GM19463 (cell line): ENCODE measurements at regions not wholly inside any gene's neighbourhood (a gene's known extent, or its start where the extent isn't known, plus 50 kb on each side); places are given as distances from the start of the nearest gene placed in this dataset.

Source experiments
- ATAC-seq: cut with Tn5 transposase; IDR thresholded peaks from one replicate; pipeline ENCODE4 v1.9.1; 2021; ENCODE audit warnings: mild to moderate bottlenecking, moderate library complexity; ENCODE audit not compliant: unreplicated experiment

DNA sequence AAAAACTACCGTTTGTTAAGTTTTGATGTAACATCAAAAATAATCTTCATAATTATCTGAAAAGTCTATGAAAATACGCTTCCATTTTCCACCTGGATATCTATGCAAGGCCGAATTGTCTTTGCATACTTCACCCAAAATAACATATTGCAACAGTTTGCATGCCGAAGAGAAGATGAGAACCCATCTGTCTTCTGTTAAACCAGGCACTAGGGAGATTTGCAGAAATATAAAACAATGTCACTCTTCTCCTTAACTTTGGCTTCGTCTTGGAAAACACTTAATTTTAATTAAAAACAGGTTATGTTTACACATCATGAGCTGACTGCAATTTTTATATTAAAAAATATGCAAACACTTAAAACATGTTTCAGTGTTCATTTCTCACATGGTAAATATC is 1325.8 kb downstream of the TBC1D22A start:
- ATAC-seq: no peak

DNA sequence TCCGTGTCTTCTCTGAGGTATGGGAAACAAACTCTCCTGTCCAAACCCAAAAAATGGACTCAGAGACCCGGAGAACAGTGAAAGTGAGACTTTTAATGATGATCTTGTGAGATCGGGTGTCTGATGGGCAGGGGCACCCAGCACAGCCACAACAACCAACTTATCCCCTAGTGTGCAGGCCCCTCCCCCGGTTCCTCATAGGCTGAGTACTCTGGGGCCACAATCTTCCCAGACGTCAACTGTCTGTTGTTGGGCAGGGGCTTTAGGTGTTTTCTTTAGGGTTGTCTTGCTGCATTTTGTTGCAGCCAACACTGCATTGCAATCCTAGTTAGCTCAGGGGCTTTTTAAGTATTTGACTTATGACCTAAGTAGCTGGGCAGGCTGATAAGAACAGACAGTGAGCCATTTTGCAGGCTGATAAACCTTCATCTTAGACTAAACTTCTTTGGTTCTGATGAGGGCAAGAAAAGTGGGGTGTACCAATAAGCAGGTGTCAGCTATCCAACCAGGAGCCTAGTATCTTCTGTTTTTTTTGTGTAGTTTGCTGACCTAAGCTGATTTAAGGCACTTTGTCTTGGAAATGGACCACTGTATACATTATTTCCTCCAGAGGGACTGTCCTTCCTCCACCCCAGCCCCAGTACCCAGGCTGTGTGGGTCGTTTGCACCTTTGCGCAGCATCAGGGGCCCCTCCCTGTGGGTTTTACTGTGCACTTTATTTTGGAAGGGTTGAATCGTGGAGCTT is 1323.6 kb downstream of the TBC1D22A start:
- no peak for ATAC-seq

DNA sequence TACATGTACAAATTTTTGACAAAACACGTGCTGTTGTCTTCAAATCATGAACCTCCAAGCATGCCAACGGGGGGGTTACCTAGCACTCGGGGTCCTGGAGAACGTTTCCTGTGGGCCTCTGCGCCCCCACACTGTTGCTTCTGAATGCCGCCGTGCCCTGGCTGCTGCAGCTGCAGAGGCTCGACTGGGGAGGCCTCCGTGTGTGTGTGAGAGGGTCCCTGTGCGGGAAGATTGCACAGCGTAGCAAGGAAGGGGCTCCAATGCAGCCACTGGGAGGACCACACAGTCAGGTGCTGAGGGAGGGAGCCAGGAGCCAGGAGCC is 1322.2 kb downstream of the TBC1D22A start:
- no peak for ATAC-seq

- ATAC-seq: peak; percentile 38
These were observed 1321.7 kb downstream of the TBC1D22A start for GRCh38 chr22:48084041-48084728.

DNA sequence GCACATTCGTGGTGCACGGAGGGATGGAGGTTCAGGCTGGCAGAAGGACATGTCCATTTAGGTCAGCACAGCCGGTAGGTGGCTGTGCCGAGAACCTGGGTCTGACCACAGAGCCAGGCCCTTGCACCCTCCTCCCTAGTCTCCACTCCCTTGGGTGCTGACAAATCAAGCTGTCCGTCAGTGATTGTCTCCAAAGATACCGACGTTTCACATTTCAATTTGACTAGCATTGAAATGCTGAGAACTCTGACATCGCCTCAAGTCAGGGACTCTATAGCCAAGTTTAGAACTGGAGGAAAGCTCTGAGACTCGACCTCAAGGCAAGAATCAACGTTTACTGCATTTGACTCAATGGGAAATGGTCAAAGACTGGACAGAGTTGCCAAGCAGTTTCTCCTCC is 1321.1 kb downstream of the TBC1D22A start:
- peak; percentile 54 for ATAC-seq

DNA sequence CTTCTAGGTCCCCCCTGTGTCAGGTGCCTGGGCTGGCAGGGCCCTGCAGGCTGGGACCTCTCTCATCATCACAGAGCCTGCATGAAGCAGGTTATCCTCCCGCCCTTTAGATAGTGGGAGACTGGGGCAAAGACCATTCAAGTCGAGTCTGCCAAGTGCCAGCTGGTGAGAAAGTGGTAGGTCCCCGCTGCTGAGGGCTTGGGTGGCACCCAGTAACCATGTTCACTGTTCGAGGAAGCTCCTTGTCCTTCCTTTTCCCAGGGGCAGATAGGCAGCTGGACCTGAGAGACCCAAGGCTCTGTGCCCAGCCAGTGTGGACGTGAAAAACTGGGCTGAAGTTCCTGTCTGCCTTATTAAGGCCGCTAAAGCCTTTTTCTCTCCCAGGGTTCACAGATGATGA is 1319.8 kb downstream of the TBC1D22A start:
- ATAC-seq: no peak

DNA sequence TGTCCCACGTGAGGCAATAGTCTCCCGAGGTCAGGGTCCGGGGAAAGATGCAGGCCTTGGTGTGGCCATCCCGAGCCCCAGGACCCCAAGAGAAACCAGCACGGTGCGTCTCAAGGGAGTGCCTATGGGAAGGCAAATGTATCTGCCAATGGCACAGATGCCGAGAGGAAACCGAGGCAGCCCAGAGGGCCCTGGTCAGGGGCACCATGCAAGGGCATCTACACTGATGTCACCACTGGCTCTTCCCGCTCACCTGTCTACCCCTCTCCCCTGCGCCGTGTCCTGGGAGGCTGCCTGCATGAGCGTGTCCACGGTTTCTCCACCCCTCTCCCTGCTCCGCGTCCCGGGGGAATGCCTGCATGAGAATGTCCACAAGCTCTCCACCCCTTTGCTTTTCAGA is 1318.8 kb downstream of the TBC1D22A start:
- no peak for ATAC-seq

DNA sequence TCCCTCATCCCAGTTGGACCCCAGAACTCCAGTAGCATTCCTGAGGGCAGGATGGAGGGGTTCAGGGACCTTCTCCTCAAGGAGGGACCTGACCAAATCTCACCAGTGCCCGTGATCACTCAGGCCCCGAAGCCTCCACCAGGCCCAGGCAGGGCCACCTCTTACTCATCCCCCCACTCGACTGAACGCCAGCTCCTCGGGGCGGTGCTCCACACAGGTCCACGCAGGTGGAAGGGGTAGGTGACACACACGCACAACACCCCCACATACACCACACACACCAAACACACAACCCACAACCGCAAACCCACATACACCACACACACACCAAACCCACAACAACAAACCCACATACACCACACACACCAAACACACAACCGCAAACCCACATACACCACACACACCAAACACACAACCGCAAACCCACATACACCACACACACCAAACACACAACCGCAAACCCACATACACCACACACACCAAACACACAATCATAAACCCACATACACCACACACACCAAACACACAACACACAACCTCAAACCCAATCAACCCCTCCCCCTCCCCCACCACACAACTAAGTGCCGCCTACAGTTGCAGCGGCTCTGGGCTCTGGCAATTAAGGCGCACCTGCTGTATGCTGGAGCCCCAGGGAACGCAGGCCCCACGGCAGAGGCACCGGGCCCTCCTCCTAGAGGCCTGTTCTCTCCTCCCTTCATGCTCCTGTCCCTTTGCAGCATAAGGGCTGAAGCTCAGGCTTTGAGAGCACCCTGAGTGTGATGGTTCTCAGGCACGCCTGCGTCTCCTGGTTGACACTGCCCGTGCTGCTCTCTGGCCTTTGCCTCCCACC is 1318.1 kb downstream of the TBC1D22A start:
- ATAC-seq: no peak

- no peak for ATAC-seq
These were observed 1317.2 kb downstream of the TBC1D22A start for GRCh38 chr22:48079505-48080290.

DNA sequence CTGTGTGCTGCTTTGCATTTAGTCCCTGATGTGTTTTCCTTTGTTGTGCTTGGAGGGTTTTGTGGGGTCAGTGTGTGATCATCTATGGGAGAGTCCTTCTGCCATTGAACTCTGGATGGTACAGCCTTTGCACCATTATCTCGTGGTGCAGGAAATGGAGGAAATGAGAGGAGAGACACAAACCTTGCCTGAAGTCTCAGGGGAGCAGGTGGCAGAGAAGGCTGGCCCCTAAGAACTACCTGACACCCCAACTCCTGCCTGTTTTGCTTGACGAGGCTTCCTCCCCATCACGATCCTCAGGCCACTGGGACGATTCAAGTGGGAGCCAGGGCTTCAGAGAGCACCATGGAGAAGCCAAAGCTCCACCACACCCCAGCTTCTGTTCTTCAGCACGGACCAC is 1316.4 kb downstream of the TBC1D22A start:
- ATAC-seq: no peak

DNA sequence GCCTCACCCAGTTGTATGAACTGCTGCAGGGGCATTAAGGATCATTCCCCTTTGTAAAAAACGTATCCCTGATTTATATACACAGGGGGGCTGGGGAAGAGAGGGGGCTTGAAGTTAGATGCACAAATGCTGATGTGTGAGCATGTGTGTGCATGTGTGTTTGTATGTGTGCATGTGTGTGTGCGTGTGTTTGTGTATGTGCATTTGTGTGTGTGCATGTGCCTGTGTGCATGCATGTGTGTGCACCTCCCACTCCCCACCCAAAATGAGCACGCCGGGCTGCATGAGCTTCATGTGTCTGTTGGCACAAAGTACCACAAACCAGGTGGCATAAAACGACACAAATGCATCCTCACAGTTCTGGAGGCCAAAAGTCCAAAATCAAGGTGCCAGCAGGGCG is 1315.2 kb downstream of the TBC1D22A start:
- ATAC-seq: no peak

DNA sequence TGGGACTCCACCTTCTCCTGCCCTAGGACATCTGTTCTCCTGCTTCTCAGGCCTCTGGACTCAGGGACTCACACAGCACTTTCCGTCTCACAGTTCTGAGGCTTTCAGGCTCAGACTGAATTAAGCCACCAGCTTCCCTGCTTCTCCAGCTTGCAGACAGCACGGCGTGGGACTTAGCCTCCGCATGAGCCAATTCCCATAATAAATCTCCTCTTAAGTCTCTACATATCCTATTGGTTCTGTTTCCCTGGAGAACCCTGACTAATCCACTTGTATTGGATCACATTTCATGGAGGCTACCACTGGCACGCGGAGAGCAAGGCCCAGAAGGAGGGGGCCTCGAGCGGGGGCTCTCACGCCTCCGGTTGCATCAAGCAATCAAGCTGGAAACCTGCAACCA is 1313.6 kb downstream of the TBC1D22A start:
- ATAC-seq: no peak

GRCh38 chr22:48075604-48076003 is 1313.2 kb downstream of the TBC1D22A start:
- no peak for ATAC-seq

GRCh38 chr22:48072777-48073176 is 1310.3 kb downstream of the TBC1D22A start:
- no peak for ATAC-seq

DNA sequence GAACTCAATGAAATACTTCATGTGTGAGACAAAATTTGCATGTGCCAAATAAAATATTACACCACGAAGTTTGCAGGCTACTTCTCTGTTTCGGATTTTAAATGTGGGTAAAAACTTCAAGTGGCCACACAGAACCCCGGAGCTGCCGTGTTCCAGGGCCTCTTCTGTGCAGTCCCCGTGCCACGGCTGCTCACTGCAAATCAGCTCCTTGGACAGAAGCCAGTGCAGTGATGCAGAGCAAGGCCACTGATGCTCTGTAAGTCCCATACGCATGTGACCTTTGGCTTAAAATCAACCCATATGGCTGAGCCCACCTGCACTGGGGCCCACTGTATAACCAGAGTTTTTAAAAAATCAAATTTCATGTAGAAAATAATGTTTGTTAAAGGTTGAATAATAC is 1309.4 kb downstream of the TBC1D22A start:
- ATAC-seq: no peak

DNA sequence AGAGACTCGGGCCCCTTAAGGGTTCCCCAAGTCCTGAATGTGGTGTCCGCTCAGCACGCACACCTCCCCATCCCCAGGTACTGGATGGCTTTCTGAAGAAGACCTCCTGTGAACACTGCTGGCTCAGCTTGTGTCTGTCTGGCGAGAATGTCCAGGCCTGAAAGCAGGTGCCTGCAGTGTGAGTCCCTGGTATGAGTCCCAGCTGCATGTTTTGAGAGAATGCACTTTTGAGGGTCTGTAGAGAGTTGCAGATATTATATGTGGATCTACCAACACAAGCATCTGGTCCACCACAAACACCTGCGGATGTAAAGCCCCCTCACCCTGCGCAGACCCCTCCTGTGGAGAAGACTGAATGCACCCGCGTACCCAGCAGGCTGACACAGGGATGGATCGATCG is 1308.9 kb downstream of the TBC1D22A start:
- no peak for ATAC-seq

- no peak for ATAC-seq
These were observed 1308.3 kb downstream of the TBC1D22A start for GRCh38 chr22:48070760-48071159.

DNA sequence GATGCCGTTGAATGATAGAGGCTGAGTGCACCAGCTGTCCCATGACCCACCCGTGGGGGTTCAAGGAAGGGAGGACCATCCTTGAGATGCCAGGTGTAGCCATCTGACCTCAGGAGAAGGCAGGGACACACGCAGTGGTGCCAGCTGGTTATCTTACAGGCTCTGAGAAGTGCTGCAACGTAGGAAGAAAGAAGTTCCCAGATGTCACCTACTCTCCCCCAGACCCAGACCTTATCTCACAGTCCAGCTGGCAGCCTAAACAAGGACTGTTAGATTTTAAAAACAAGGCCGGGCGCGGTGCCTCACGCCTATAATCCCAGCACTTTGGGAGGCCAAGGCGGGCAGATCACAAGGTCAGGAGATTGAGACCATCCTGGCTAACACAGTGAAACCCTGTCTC is 1307.6 kb downstream of the TBC1D22A start:
- ATAC-seq: no peak

- ATAC-seq: no peak
These were observed 1306.8 kb downstream of the TBC1D22A start for GRCh38 chr22:48069256-48069655.

GRCh38 chr22:48068323-48068885 is 1306.0 kb downstream of the TBC1D22A start:
- no peak for ATAC-seq

- no peak for ATAC-seq
These were observed 1303.4 kb downstream of the TBC1D22A start for GRCh38 chr22:48065892-48066291.
